GM19238 (cell line): ENCODE measurements at regions not wholly inside any gene's neighbourhood (a gene's known extent, or its start where the extent isn't known, plus 50 kb on each side); places are given as distances from the start of the nearest gene placed in this dataset.

Experiments used
- DNase-seq: peaks from one replicate; pipeline ENCODE4 v3.0.0; 2011; ENCODE audit warnings: low spot score; ENCODE audit not compliant: insufficient read length

- no peak for DNase-seq
Measured at GRCh38 chr12:126160912-126161311, 1095.7 kb downstream of the AACS start.

GRCh38 chr12:126163984-126164383 is 1098.7 kb downstream of the AACS start:
- DNase-seq = no peak

DNA sequence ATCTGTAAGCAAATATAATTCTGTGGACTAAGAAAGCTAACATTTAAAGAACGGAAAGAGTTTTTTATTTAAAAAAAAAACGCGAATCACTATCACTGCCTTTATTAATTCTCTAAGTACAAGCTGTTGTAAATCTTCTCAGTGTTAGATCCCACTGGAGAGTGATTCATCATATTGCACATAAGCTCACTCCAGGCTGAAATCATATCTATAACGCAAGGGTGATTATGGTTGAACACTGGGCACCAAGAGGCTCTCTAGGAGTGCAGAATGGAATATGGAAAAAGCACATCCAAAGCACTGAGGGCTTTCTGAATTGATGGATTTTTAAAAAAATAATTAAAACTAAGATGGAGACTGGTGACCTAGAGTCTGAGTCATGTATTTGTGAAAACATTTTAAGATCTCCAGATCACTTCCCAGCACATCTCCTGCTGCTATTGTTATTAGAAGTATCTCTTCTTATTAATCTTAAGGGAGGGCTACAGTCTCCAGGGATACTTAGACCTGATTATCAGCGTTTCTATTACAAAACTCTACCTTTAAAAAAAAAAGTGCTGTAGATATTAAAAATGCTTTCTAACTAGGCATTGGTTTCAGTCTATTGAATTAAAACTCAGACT is 1106.8 kb downstream of the AACS start:
- DNase-seq = no peak

DNA sequence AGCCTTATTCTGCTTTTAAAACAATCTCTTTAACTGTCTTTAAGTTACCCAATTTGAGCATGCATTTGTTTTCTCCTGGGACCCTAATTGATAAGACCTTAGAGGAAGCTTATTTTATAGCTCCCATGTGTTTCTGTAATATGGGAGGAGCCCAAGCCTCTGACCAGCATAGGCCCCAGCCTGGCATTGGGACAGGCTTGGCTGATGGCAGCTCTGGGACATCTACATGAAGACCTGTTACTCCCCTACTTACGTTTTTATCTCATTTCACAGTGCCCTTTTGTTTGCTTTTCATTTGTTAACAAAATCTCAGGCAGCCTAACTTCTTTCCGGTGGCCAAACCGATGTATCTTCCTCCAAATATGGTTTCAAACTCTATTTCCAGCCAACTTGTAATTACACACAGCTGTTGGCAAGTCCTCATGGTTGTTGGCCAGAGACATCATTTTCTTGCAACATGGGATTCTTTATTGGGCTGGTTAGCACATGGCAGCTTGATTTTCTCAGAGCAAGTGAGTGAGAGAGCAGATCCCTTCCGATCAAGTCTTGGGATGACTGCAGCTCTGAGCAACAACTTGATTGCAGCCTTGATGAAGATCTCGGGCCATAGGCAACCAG is 1117.5 kb downstream of the AACS start:
- no peak for DNase-seq

- DNase-seq = no peak
Measured at GRCh38 chr12:126185025-126185424, 1119.8 kb downstream of the AACS start.

DNA sequence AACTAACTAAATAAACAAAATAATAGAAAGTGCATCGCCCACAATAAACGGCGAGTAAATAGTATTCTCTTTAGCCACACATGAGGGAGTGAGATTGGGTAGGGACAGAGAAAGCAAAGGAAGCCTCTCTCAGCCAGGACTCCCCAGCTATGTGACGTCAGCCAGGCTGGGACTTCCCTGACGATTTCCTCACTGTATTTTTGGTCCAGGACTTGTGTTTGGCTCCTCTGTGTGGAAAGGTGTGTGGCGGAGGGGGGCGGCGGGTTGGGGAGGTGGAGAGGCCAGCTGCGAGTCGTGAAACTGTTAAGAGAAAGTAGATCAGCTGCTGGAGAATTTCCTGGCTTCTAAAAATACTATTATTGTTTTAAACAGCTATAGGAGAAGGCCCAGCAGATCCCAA is 1124.6 kb downstream of the AACS start:
- DNase-seq = no peak

DNA sequence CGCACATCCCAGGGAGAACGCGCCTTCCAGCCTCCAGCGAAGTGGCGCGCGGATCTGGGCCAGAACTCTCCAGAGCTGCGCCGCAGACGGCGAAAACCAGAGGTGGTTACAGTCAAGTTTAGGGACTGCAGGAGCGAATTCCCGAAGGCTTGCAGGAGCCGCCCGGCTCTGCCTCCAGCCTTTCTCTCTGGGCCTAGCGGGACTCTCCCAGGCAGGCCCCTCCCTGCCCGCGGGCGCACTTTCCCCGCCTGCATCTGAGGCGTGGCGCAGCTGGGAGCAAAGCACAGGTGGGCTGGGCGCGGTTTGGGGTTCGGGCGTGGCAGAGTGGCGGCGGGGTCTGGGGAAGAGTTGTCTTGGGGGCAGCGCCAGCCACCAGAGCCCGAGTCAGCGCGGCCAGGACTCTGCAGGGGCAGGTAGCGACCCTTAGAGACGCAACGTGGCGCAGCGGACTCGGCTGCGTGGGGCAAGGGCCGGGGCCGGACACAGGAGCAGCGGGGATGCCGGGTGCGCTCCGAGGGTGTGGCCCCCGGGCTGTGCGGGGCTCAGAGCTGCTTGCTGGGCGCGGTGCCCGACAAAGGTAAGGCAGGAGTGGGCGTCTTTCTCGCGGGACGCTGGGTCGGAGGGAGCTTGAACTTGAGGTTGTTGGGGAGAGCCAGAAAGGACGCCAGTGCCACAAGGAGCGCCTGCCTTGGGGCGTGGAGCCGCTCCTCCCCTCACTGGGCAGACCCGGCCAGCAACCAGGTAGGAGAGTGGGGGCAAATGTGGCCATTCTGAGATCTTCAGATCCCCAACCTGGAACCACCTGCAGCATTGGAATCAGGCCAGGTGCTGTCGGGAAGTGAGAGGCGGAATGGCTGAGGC is 1126.0 kb downstream of the AACS start:
- no peak for DNase-seq

GRCh38 chr12:126191949-126192348 is 1126.7 kb downstream of the AACS start:
- no peak for DNase-seq

DNA sequence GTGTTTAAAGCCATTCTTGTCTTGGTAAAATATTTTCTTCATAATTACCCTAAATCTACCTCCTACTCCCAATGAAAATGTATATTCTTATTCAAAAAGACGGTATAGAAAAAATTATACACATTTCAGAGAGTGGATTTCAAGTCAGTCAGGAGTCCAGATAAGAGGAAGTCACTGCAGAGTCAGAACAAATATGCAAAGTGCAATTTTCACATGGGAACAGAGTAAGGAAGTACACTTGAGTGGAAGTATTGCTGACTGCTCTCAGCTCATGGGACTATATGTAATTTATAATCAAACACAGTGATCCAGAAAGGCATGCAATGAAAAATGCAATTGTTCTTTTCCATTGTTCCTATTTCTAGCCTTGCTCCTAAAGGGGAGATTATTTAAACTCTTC is 1128.0 kb downstream of the AACS start:
- DNase-seq = no peak

- DNase-seq = no peak
Measured at GRCh38 chr12:126196263-126196662, 1131.0 kb downstream of the AACS start.

DNA sequence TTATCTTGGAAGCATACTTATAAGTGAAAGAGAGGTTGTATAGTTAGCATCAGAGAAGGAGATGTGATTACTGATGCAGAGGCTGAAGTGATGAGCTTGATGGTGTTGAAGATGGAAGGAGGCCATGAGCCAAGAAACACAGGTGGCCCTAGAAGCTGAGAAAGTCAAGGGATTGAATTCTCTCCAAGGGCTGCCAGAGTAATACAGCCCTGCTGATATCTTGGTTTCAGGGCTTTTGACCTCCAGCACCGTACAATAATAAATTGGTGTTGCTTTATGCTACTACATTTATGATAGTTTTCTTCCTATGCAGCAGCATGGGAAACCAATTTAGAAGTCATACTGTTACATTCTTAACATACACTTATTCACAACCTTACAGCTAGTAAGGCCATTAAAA is 1133.3 kb downstream of the AACS start:
- no peak for DNase-seq

DNA sequence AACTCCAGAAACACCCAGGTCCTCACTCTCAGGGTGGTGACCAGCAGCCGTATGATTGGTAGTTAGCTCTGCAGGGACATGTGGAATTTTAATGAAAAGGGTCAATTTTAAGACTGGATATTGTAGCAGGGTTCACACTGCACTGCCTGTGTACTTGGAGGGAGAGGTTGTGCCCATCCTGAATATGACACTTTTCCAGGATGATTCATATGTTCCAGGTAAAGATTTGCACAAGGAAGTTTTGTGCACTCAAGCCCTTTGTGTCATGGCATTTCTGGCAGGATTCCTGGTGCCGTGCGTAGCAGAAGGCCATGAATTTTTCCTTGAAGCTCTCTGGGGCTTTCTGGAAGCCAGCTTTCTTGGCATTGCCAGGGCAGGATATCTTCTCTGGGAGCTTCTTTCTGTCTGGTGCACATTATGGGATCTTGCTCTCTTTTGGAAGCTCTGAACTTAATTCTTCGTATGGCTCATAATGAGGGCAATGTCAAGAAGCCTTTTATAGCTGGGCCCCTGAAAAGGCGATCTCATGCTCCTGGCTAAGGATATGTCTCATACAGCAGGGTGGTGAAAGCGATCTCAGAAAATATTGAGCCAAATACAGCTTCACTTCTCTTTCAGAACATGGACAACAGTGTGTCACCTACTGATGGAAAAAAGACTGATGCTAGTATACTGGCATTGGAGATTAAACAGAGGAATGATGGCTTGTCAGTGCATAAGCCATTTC is 1133.9 kb downstream of the AACS start:
- DNase-seq = no peak

- no peak for DNase-seq
Measured at GRCh38 chr12:126201981-126202537, 1136.8 kb downstream of the AACS start.

DNA sequence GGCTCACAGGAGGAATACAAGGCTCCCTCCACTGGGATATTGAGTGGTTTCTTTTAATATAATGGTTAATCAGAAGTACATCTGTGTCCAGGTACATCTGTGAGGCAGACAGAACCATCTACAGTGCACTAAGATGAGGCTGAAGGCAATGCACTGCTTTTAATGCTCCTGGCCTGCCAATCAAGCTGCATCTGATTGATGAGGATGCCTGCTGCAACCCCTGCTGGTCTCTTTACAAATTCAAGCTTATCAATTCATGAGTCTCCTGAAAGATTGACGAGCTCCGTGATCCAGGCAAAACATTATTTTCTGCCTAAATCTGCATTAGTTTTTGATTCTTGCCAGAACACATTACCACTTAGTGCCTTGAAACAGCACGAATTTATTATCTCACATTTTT is 1139.1 kb downstream of the AACS start:
- no peak for DNase-seq

DNA sequence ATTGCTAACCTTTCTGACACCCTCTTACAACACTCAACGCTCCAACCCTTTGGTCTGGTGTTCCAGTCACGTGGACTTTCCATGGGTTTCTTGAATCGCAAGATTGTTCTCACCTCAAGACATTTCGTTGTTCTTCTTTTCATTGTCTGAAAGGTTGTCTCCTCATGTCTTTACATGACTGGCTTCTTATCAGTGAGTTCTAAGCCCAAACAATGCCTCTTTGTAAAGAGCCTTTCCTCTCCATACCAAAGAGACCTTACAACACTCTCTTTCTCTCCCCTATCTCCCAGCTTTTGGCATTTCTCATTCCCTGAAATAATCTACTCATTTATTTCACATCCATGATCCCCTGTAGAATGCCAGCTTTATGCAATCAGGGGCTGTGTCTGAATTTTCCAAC is 1144.8 kb downstream of the AACS start:
- DNase-seq = no peak

- no peak for DNase-seq
Measured at GRCh38 chr12:126210448-126210847, 1145.2 kb downstream of the AACS start.

- DNase-seq = no peak
Measured at GRCh38 chr12:126212824-126213223, 1147.6 kb downstream of the AACS start.

DNA sequence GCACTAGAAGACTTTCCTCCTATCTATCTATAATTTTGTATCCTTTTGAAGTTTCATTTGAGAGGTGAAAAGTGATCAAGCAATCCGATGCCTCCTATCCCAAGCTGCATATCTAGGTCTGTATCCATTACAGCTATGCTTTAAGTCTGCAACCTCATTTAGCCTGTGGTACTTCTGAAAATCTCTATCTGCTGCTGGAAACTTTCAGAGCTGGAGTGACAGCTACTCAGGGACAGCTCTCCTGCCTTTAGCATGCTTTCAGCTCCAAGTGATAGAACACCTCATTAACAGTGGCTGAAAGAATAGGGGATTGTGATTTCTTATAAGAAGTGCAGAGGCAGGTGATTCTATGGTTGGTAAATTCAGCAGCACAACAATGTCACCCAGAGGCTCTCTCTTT is 1153.5 kb downstream of the AACS start:
- no peak for DNase-seq

- DNase-seq = no peak
Measured at GRCh38 chr12:126219139-126219538, 1153.9 kb downstream of the AACS start.

GRCh38 chr12:126219654-126220279 is 1154.5 kb downstream of the AACS start:
- DNase-seq = no peak

DNA sequence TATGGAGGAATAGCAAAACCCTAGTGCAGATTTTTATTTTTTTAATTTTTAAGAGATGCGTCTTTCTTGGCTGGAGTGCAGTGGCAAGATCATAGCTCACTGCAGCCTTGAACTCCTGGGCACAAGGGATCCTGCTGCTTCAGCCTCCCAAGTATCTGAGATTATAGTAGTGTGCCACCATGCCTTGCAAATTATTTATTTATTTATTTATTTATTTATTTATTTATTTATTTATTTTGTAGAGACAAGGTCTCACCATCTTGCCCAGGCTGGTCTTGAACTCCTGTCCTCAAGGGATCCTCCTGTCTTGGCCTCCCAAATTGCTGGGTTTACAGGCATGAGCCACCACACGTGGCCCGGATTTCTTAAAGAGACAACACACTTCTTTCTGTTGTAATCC is 1158.8 kb downstream of the AACS start:
- no peak for DNase-seq
